ENCODE measurements at regions not wholly inside any gene's neighbourhood (a gene's known extent, or its start where the extent isn't known, plus 50 kb on each side); places are given as distances from the start of the nearest gene placed in this dataset.

DNA sequence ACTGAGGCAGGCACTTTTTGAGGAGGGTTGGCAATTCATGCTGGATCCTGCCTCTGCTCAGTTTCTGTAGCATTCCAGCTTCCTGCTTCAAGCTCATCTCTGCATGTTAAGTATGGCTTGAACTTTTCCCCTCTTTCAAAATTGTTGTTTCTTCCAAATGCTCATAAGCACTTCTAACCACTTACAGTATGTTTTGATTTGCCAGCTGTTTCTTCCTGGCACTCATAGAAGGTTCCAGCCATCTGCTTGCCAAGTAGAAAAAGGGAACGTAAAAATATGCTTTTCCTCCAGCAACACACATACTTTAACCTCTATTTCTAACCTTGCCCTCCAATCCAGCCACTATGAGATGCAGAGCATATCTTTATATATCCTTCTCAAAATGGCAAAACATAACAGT lies 692.6 kb upstream of the COBL start:
- no peak overlapping the region for H3K4me3 ChIP-seq (ENCODE audit: low read length)
- H3K4me1 ChIP-seq (ENCODE audit: control insufficient read depth, low read length) = no peaks in the 10 kb centered on the region
- no peaks in the 10 kb centered on the region for H3K27me3 ChIP-seq (ENCODE audit: control insufficient read depth, low read length)
- no peaks in the 10 kb centered on the region for H3K9me3 ChIP-seq (ENCODE audit: control insufficient read depth, insufficient read depth, low read length)
- no peaks in the 10 kb centered on the region for H3K36me3 ChIP-seq (ENCODE audit: control insufficient read depth, low read length)
- no peaks in the 10 kb centered on the region for H3F3A ChIP-seq (ENCODE audit: control insufficient read depth, insufficient read depth)
- no peaks in the 10 kb centered on the region for H3K79me2 ChIP-seq (ENCODE audit: control insufficient read depth, low read length)
- TF ChIP-seq EZH2phosphoT487 (IDR thresholded peaks at IDR 0.05; ENCODE audit: borderline replicate concordance, low read length) = no peak
- TF ChIP-seq, protein P1, sequence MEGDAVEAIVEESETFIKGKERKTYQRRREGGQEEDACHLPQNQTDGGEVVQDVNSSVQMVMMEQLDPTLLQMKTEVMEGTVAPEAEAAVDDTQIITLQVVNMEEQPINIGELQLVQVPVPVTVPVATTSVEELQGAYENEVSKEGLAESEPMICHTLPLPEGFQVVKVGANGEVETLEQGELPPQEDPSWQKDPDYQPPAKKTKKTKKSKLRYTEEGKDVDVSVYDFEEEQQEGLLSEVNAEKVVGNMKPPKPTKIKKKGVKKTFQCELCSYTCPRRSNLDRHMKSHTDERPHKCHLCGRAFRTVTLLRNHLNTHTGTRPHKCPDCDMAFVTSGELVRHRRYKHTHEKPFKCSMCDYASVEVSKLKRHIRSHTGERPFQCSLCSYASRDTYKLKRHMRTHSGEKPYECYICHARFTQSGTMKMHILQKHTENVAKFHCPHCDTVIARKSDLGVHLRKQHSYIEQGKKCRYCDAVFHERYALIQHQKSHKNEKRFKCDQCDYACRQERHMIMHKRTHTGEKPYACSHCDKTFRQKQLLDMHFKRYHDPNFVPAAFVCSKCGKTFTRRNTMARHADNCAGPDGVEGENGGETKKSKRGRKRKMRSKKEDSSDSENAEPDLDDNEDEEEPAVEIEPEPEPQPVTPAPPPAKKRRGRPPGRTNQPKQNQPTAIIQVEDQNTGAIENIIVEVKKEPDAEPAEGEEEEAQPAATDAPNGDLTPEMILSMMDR (IDR thresholded peaks at IDR 0.05; ENCODE audit: low read depth, low read length, poor library complexity, severe bottlenecking) = no peak
- no peak overlapping the region for H3K27ac ChIP-seq (ENCODE audit: low read depth, low read length)
- H4K20me1 ChIP-seq (ENCODE audit: control insufficient read depth, insufficient read depth, low read depth, low read length) = no peaks in the 10 kb centered on the region
- H3K9me2 ChIP-seq (replicated peaks; ENCODE audit: control insufficient read depth, low read length) = no peaks in the 10 kb centered on the region
- no peak overlapping the region for H3K4me2 ChIP-seq (ENCODE audit: low read length)

DNA sequence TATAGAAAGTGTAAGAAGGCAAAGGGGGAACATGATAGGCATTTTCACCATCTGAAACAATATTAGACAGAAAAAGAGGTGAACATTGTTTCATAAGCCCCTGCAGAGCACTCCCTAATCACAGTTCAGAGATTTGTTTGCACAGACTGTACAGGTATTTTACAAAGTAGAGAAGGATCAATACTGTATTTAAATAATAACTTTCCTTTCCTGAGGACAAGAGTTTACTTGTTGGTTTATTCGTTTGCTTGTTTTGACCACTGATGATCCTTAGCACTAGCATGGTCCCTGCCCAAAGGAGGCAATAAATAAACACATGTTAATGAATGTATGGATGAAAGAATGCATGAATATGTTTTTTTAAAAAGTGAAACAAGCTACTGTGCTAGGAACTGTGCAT lies 690.1 kb upstream of the COBL start:
- Histone ChIP-seq H3K79me2 (ENCODE audit: control insufficient read depth, low read length) (no peaks in the 10 kb centered on the region), H3K4me1 (ENCODE audit: control insufficient read depth, low read length) (no peaks in the 10 kb centered on the region), H3F3A (ENCODE audit: control insufficient read depth, insufficient read depth) (no peaks in the 10 kb centered on the region), H3K9me3 (ENCODE audit: control insufficient read depth, insufficient read depth, low read length) (no peaks in the 10 kb centered on the region), H4K20me1 (ENCODE audit: control insufficient read depth, insufficient read depth, low read depth, low read length) (no peaks in the 10 kb centered on the region), H3K4me2 (ENCODE audit: low read length) (no peak overlapping the region), H3K27me3 (ENCODE audit: control insufficient read depth, low read length) (no peaks in the 10 kb centered on the region), H3K27ac (ENCODE audit: low read depth, low read length) (no peak overlapping the region), H3K36me3 (ENCODE audit: control insufficient read depth, low read length) (no peaks in the 10 kb centered on the region), H3K4me3 (ENCODE audit: low read length) (no peak overlapping the region), H3K9me2 (replicated peaks; ENCODE audit: control insufficient read depth, low read length) (no peaks in the 10 kb centered on the region)
- no peak for TF ChIP-seq EZH2phosphoT487 (IDR thresholded peaks at IDR 0.05; ENCODE audit: borderline replicate concordance, low read length)
- TF ChIP-seq, protein P1 (IDR thresholded peaks at IDR 0.05; ENCODE audit: low read depth, low read length, poor library complexity, severe bottlenecking) = no peak

DNA sequence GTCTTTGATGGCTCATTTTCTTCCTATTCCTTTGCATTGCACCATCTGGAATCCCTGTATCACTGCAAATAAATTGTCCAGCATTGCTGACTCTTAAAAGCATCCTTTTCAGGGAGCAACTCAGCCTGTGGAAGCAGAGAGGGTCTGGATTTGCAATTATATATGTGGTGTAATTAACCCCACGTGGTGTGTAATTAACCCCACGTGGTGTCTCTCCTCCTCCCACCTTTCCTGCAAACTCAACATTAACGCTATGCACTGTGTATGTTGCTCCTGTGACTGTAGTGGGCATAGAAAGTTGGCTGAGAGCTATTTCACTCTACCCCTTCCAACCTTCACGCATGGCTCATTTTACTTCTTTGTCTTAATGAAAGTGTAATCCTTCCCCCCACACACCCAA lies 689.0 kb upstream of the COBL start:
- no peak overlapping the region for H3K4me3 ChIP-seq (ENCODE audit: low read length)
- no peaks in the 10 kb centered on the region for H3K79me2 ChIP-seq (ENCODE audit: control insufficient read depth, low read length)
- no peaks in the 10 kb centered on the region for H3K9me2 ChIP-seq (replicated peaks; ENCODE audit: control insufficient read depth, low read length)
- no peaks in the 10 kb centered on the region for H3K36me3 ChIP-seq (ENCODE audit: control insufficient read depth, low read length)
- TF ChIP-seq, protein P1 (IDR thresholded peaks at IDR 0.05; ENCODE audit: low read depth, low read length, poor library complexity, severe bottlenecking) = no peak
- TF ChIP-seq EZH2phosphoT487 (IDR thresholded peaks at IDR 0.05; ENCODE audit: borderline replicate concordance, low read length) = no peak
- H3K27ac ChIP-seq (ENCODE audit: low read depth, low read length) = no peak overlapping the region
- no peaks in the 10 kb centered on the region for H3K9me3 ChIP-seq (ENCODE audit: control insufficient read depth, insufficient read depth, low read length)
- H4K20me1 ChIP-seq (ENCODE audit: control insufficient read depth, insufficient read depth, low read depth, low read length) = no peaks in the 10 kb centered on the region
- no peaks in the 10 kb centered on the region for H3K27me3 ChIP-seq (ENCODE audit: control insufficient read depth, low read length)
- H3K4me1 ChIP-seq (ENCODE audit: control insufficient read depth, low read length) = no peaks in the 10 kb centered on the region
- H3K4me2 ChIP-seq (ENCODE audit: low read length) = no peak overlapping the region
- no peaks in the 10 kb centered on the region for H3F3A ChIP-seq (ENCODE audit: control insufficient read depth, insufficient read depth)

Measured in DOHH2 (cell line).